IMR-90 (cell line): ENCODE measurements at regions not wholly inside any gene's neighbourhood (a gene's known extent, or its start where the extent isn't known, plus 50 kb on each side); places are given as distances from the start of the nearest gene placed in this dataset.

Experiments used
- ATAC-seq: fragments of 200-7000 bp; cut with Tn5 transposase; 2 replicates; pipeline ENCODE4 v1.9.1; 2020; ENCODE audit warnings: low read depth, mild to moderate bottlenecking, moderate library complexity
- BruUV-seq: library from RNA; stranded (reverse); fragments of 400-500 nt; replicated peaks from 2 replicates; lab custom pipeline; 2021; lab: Mats Ljungman, UMichigan
- CTCF ChIA-PET: fragments of 300-600 bp; formaldehyde crosslinking; extraction: SDS; loops from one replicate; lab custom pipeline; 2021; ENCODE audit warnings: antibody characterized with exemption; lab: Yijun Ruan, JAX
- POLR2A ChIA-PET: fragments of 300-600 bp; sonication (Branson Sonifier 250); formaldehyde crosslinking; loops from one replicate; lab custom pipeline; 2022; ENCODE audit warnings: antibody characterized with exemption; ENCODE audit not compliant: unreplicated experiment; lab: Charles Lee
- DNase-seq: peaks from one replicate; pipeline ENCODE4 v3.0.0; 2013
- H2AFZ ChIP-seq: replicated peaks from 2 replicates; pipeline ENCODE3; 2013; ENCODE audit warnings: low read length, mild to moderate bottlenecking; ENCODE audit not compliant: poor library complexity
- H2AK5ac ChIP-seq: 2 replicates; pipeline ENCODE4 v1.6.1; 2013; ENCODE audit warnings: low read depth, low read length, inconsistent platforms
- H2AK9ac ChIP-seq: replicated peaks from 2 replicates; pipeline ENCODE3; 2013; ENCODE audit warnings: mild to moderate bottlenecking, low read depth, low read length, moderate library complexity; ENCODE audit not compliant: poor library complexity
- H2BK120ac ChIP-seq: 2 replicates; pipeline ENCODE4 v1.6.1; 2013; ENCODE audit warnings: low read depth, low read length, inconsistent platforms
- H2BK15ac ChIP-seq: 3 replicates; pipeline ENCODE4 v1.6.1; 2013; ENCODE audit warnings: low read depth, low read length, inconsistent platforms
- H2BK20ac ChIP-seq: 2 replicates; pipeline ENCODE4 v1.6.1; 2013; ENCODE audit warnings: low read depth, mild to moderate bottlenecking, inconsistent platforms, low read length, moderate library complexity
- H2BK5ac ChIP-seq: 2 replicates; pipeline ENCODE4 v1.6.1; 2013; ENCODE audit warnings: mild to moderate bottlenecking, low read depth, low read length, inconsistent platforms; ENCODE audit not compliant: poor library complexity, severe bottlenecking
- H3K14ac ChIP-seq: replicated peaks from 2 replicates; pipeline ENCODE4 v1.6.1; 2013; ENCODE audit warnings: low read depth, low read length, inconsistent platforms
- H3K18ac ChIP-seq: 2 replicates; pipeline ENCODE4 v1.6.1; 2013; ENCODE audit warnings: low read depth, low read length, control low read depth
- H3K23ac ChIP-seq: 2 replicates; pipeline ENCODE4 v1.6.1; 2013; ENCODE audit warnings: low read depth, low read length, inconsistent platforms
- H3K27ac ChIP-seq: 2 replicates; pipeline ENCODE4 v1.5.1; 2013; ENCODE audit warnings: mild to moderate bottlenecking, control low read depth, low read length; ENCODE audit not compliant: insufficient read depth
- H3K27me3 ChIP-seq: 2 replicates; pipeline ENCODE4 v1.6.1; 2013; ENCODE audit warnings: low read length; ENCODE audit not compliant: control insufficient read depth, insufficient read depth
- H3K36me3 ChIP-seq: 2 replicates; pipeline ENCODE4 v1.6.1; 2013; ENCODE audit warnings: low read length, mixed read lengths; ENCODE audit not compliant: control insufficient read depth, insufficient read depth
- H3K4ac ChIP-seq: 2 replicates; pipeline ENCODE4 v1.6.1; 2013; ENCODE audit warnings: low read depth, low read length, inconsistent platforms
- H3K4me1 ChIP-seq: 2 replicates; pipeline ENCODE4 v1.6.1; 2013; ENCODE audit warnings: low read length, mixed read lengths; ENCODE audit not compliant: control insufficient read depth, insufficient read depth
- H3K4me2 ChIP-seq: 2 replicates; pipeline ENCODE4 v1.6.1; 2013; ENCODE audit warnings: low read depth, mild to moderate bottlenecking, control low read depth, low read length, moderate library complexity
- H3K4me3 ChIP-seq: 2 replicates; pipeline ENCODE4 v1.5.1; 2013; ENCODE audit warnings: low read depth, mild to moderate bottlenecking, control low read depth, low read length, moderate library complexity; ENCODE audit not compliant: insufficient read depth
- H3K56ac ChIP-seq: 2 replicates; pipeline ENCODE4 v1.6.1; 2013; ENCODE audit warnings: low read length, inconsistent platforms; ENCODE audit not compliant: insufficient read depth; ENCODE audit errors: extremely low read depth
- H3K79me1 ChIP-seq, 2 experiments: 2 replicates each; pipeline ENCODE4 v1.6.1; 2013; ENCODE audit warnings: low read length in 2 of 2, inconsistent platforms in 1 of 2, low read depth in 1 of 2
- H3K9ac ChIP-seq: 2 replicates; pipeline ENCODE4 v1.6.1; 2013; ENCODE audit warnings: low read depth, low read length, control low read depth
- H3K9me1 ChIP-seq: 2 replicates; pipeline ENCODE4 v1.6.1; 2013; ENCODE audit warnings: low read length, inconsistent platforms; ENCODE audit not compliant: insufficient read depth
- H3K9me3 ChIP-seq: 2 replicates; pipeline ENCODE4 v1.6.1; 2013; ENCODE audit warnings: low read length; ENCODE audit not compliant: control insufficient read depth, insufficient read depth
- H4K20me1 ChIP-seq: 2 replicates; pipeline ENCODE4 v1.6.1; 2013; ENCODE audit warnings: low read length, inconsistent platforms; ENCODE audit not compliant: insufficient read depth
- H4K5ac ChIP-seq: 2 replicates; pipeline ENCODE4 v1.6.1; 2013; ENCODE audit warnings: mild to moderate bottlenecking, low read depth, low read length, control low read depth
- H4K8ac ChIP-seq, 2 experiments: 2 replicates each; pipeline ENCODE4 v1.6.1; 2013; ENCODE audit warnings: low read depth in 2 of 2, low read length in 2 of 2, control low read depth in 1 of 2, inconsistent platforms in 1 of 2
- H4K91ac ChIP-seq: 2 replicates; pipeline ENCODE4 v1.6.1; 2013; ENCODE audit warnings: low read depth, low read length, inconsistent platforms; ENCODE audit not compliant: insufficient read depth
- NFE2L2 ChIP-seq: fragments of 150-350 bp; IDR thresholded peaks from 2 replicates; pipeline ENCODE4 v1.6.1; 2016; ENCODE audit warnings: low read depth, mild to moderate bottlenecking, low read length
- RFX5 ChIP-seq: IDR thresholded peaks from 2 replicates; pipeline ENCODE4 v1.8.0; 2012; ENCODE audit warnings: low read depth, mild to moderate bottlenecking, low read length, moderate library complexity
- WGBS, 2 experiments: methylation state at CpG; one replicate each; pipeline versions ENCODE4 v1.1.5 to v1.1.7; 2013; ENCODE audit warnings: missing lambda C conversion rate in 2 of 2; ENCODE audit not compliant: insufficient read length in 1 of 2; ENCODE audit errors: extremely low coverage in 2 of 2; 5-methylcytosine and 5-hydroxymethylcytosine counted together
- dilution Hi-C: fragments of 300-500 bp; cut with HindIII; formaldehyde crosslinking; loops from one replicate; pipeline ENCODE4 v1.14.3; 2018; ENCODE audit warnings: low sequenced_read_pairs; ENCODE audit not compliant: unreplicated experiment
- in situ Hi-C: fragments of 300-500 bp; cut with MboI; formaldehyde crosslinking; loops from 3 replicates; pipeline ENCODE4 v1.14.3; 2019; ENCODE audit warnings: low sequenced_read_pairs, inconsistent platforms, mixed read lengths
- intact Hi-C: fragments of 100-400 bp; cut with micrococcal nuclease; formaldehyde crosslinking; loops from 2 replicates; pipeline ENCODE4 v1.10.0; 2022

DNA sequence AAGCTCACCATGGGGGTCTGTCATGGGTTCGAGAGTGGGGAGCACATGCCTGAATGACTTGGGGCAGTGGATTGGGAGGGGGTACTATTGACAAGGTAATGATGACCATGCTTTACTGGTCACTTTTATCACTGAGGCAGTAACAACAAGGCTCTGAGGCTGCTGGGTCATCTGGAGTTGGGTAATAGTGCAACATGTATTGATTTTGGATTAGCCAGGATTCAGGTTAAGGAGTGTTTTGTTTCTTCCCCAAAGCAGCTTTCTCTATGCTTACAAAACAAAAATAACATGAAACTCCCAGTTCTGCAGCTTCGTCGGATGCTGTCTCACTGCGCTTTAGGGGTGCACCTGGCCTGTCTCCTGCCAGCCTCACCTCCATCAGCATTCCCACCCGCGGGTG is 155.3 kb downstream of the GADD45G start:
- Histone ChIP-seq H3K56ac (no peak overlapping the region), H3K9ac (no peak overlapping the region), H3K79me1 (no peaks in the 10 kb centered on the region), H3K27ac (no peak overlapping the region), H2BK15ac (no peak overlapping the region), H3K36me3 (no peaks in the 10 kb centered on the region), H2AK9ac (no peak overlapping the region), H2BK20ac (no peak overlapping the region), H3K4ac (no peak overlapping the region), H2BK5ac (no peak overlapping the region), H4K8ac (no peak overlapping the region), H3K9me3 (no peaks in the 10 kb centered on the region), H3K27me3 (no peaks in the 10 kb centered on the region), H2BK120ac (no peak overlapping the region), H4K20me1 (no peaks in the 10 kb centered on the region), H2AFZ (no peak overlapping the region), H3K4me1 (no peaks in the 10 kb centered on the region), H3K18ac (no peak overlapping the region), H3K4me3 (no peak overlapping the region), H3K23ac (no peak overlapping the region), H3K9me1 (no peaks in the 10 kb centered on the region), H4K91ac (no peak overlapping the region), H4K5ac (no peak overlapping the region), H3K4me2 (no peak overlapping the region), H3K14ac (no peak overlapping the region), H2AK5ac (no peak overlapping the region)
- TF ChIP-seq NFE2L2, result no peak
- TF ChIP-seq RFX5, result no peak
- no peak for ATAC-seq
- WGBS, 2 experiments, result 95% methylated on average over 3 of the region's 6 CpGs; no CpG with 5 or more reads in 1 of the 2 experiments
- ChIA-PET POLR2A (no interaction called here), CTCF (no interaction called here)
- intact Hi-C loops (no loop called here), in situ Hi-C loops (no loop called here), dilution Hi-C loops (no loop called here)
- no peak for DNase-seq
- BruUV-seq, result no TSS peak
